Loucy (cell line): ENCODE measurements at regions not wholly inside any gene's neighbourhood (a gene's known extent, or its start where the extent isn't known, plus 50 kb on each side); places are given as distances from the start of the nearest gene placed in this dataset.

Source experiments
- EZH2phosphoT487 ChIP-seq: fragments of 200-600 bp; IDR thresholded peaks from 2 replicates; pipeline ENCODE4 v1.6.1; 2018; ENCODE audit warnings: antibody characterized with exemption, mild to moderate bottlenecking, moderate library complexity, borderline replicate concordance
- TF ChIP-seq, protein P1 (sequence below): fragments of 200-600 bp; sonication (generic); conservative IDR thresholded peaks from 2 replicates; pipeline ENCODE4 v1.5.1; 2014; ENCODE audit warnings: mild to moderate bottlenecking, antibody characterized with exemption, low read length

DNA sequence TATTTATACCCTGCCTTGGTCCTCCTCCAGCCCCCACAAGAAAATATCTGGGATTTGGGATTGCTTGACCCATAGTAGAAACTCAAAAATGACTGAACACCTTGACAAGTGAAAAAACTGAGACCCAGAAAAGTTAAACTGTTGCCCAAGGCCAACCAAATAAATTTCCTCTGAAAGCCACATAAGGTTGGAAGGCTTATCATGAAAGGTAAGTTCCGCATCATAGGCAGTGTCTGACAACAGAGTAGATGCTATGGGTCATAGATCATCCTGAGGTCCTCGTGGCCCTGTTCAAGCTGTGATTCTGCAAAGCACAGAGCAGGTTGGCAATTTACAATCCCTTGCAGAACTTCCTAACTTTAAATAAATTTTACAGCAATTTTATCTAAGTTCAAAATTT is 140.8 kb upstream of the TSC22D2 start:
- TF ChIP-seq, protein P1, sequence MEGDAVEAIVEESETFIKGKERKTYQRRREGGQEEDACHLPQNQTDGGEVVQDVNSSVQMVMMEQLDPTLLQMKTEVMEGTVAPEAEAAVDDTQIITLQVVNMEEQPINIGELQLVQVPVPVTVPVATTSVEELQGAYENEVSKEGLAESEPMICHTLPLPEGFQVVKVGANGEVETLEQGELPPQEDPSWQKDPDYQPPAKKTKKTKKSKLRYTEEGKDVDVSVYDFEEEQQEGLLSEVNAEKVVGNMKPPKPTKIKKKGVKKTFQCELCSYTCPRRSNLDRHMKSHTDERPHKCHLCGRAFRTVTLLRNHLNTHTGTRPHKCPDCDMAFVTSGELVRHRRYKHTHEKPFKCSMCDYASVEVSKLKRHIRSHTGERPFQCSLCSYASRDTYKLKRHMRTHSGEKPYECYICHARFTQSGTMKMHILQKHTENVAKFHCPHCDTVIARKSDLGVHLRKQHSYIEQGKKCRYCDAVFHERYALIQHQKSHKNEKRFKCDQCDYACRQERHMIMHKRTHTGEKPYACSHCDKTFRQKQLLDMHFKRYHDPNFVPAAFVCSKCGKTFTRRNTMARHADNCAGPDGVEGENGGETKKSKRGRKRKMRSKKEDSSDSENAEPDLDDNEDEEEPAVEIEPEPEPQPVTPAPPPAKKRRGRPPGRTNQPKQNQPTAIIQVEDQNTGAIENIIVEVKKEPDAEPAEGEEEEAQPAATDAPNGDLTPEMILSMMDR, result no peak
- no peak for TF ChIP-seq EZH2phosphoT487
